GM12892 (cell line): ENCODE measurements at regions not wholly inside any gene's neighbourhood (a gene's known extent, or its start where the extent isn't known, plus 50 kb on each side); places are given as distances from the start of the nearest gene placed in this dataset.
A peak's percentile ranks its signal among the peaks of the same experiment; 100 is the strongest.
"Not testable (repeated sequence)": the region's sequence is repeated elsewhere in the genome, so short reads cannot be mapped to it uniquely, and the experiment has no call there.

Source experiments
- DNase-seq: peaks from one replicate; pipeline ENCODE4 v3.0.0; 2011; ENCODE audit not compliant: insufficient read length
- FAIRE-seq: peaks from 2 replicates; lab custom pipeline; 2011; peaks lifted over from hg19 to GRCh38; lab: Jason Lieb, UNC
- POLR2A ChIP-seq: IDR thresholded peaks from 2 replicates; pipeline ENCODE4 v1.6.1; 2011; ENCODE audit warnings: low read depth, low read length, control low read depth
- POLR2AphosphoS5 ChIP-seq: IDR thresholded peaks from 2 replicates; pipeline ENCODE4 v1.6.1; 2011; ENCODE audit warnings: low read depth, low read length, control low read depth
- TAF1 ChIP-seq: IDR thresholded peaks from 2 replicates; pipeline ENCODE4 v1.6.1; 2011; ENCODE audit warnings: low read depth, mild to moderate bottlenecking, control low read depth, low read length, borderline replicate concordance

DNA sequence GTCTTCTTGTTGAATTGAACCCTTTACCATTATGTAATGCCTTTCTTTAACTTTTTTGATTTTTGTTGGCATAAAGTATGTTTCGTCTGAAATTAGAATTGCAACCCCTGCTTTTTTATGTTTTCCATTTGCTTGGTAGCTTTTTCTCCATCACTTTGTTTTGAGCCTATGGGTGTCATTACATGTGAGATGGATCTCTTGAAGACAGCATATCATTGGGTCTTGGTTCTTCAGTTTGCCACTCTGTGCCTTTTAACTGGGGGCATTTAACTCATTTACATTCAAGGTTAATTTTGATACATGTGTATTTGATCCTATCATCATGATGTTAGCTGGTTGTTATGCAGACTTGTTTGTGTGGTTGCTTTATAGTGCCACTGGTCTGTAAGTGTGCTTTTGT lies 489.4 kb upstream of the TNP1 start:
- no peak for TF ChIP-seq POLR2A
- no peak for TF ChIP-seq TAF1
- no peak for TF ChIP-seq POLR2AphosphoS5
- FAIRE-seq: no peak
- no peak for DNase-seq

DNA sequence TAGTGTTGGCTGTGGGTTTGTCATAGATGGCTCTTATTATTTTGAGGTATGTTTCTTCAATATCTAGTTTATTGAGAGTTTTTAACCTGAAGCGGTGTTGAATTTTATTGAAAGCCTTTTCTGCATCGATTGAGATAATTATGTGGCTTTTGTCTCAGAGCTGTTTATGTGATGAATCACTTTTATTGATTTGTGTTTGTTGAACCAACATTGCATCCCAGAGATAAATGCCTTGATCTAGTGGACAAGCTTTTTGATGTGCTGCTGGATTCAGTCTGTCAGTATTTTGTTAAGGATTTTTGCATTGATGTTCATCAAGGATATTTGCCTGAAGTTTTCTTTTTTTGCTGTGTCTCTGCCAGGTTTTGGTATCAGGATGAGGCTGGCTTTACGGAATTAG lies 487.8 kb upstream of the TNP1 start:
- not testable (repeated sequence) for DNase-seq, FAIRE-seq

GRCh38 chr2:217346043-217346442 lies 486.2 kb upstream of the TNP1 start:
- not testable (repeated sequence) for FAIRE-seq, DNase-seq

- TF ChIP-seq TAF1 (no peak), POLR2A (no peak), POLR2AphosphoS5 (no peak)
- no peak for FAIRE-seq
- no peak for DNase-seq
Observed at GRCh38 chr2:217340899-217341298, 481.0 kb upstream of the TNP1 start.

GRCh38 chr2:217340176-217340575 lies 480.3 kb upstream of the TNP1 start:
- DNase-seq (no peak), FAIRE-seq (no peak)
- TF ChIP-seq TAF1 (no peak), POLR2A (no peak), POLR2AphosphoS5 (no peak)

- FAIRE-seq: no peak
Observed at GRCh38 chr2:217339753-217340152, 479.9 kb upstream of the TNP1 start.

GRCh38 chr2:217338306-217338916 lies 478.5 kb upstream of the TNP1 start:
- DNase-seq: no peak
- TF ChIP-seq POLR2AphosphoS5 (no peak), TAF1 (no peak), POLR2A (no peak)
- no peak for FAIRE-seq

More at GRCh38 chr2:217339753-217340152, 479.9 kb upstream of the TNP1 start:
- no peak for DNase-seq
- TF ChIP-seq POLR2A (no peak), POLR2AphosphoS5 (no peak), TAF1 (no peak)

GRCh38 chr2:217337771-217338170 lies 477.9 kb upstream of the TNP1 start:
- no peak for FAIRE-seq
- no peak for TF ChIP-seq POLR2A
- no peak for TF ChIP-seq TAF1
- no peak for TF ChIP-seq POLR2AphosphoS5
- DNase-seq: no peak

DNA sequence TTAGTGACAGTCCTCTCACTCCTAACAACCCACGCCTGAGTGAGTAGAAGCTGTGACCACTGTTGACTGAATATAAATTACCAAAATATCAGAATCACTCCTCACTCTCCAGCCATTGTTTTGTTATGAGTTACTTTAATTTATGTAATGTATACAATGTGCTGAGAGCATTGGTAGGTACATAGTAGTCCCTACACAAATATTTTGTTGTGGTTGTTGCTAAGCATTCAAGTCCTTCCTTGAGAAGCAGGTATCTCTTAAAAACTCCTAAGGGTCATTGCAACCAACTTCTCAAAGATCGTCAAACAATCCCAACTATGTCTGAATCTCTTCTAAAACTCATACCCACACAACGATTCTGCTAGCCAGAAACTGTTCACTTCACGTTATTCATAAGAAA lies 476.8 kb upstream of the TNP1 start:
- FAIRE-seq (no peak), DNase-seq (no peak)
- TF ChIP-seq TAF1: no peak
- no peak for TF ChIP-seq POLR2A
- TF ChIP-seq POLR2AphosphoS5: no peak

GRCh38 chr2:217335341-217335966 lies 475.6 kb upstream of the TNP1 start:
- FAIRE-seq (peak; percentile 50), DNase-seq (no peak)
- no peak for TF ChIP-seq POLR2A
- no peak for TF ChIP-seq POLR2AphosphoS5
- no peak for TF ChIP-seq TAF1

DNA sequence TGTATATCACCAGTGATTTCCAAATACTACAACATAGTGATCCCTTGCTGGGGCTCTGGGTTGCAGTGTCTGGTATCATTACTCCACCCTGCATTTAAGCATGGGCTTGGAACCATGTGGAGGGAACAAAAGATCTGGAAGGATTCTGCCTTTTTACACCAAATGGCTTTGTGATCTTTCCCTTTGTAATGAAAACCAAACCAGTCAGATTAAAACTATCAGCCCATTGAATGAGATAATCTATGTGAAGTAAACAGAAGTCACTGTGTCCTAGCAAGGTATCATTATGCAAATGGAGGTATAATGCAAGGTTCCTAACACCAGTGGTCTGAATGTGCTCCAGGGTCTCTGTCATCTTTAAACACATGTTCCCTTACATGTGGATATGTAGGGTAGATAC lies 474.7 kb upstream of the TNP1 start:
- no peak for FAIRE-seq
- TF ChIP-seq POLR2A: no peak
- TF ChIP-seq TAF1: no peak
- no peak for TF ChIP-seq POLR2AphosphoS5

DNA sequence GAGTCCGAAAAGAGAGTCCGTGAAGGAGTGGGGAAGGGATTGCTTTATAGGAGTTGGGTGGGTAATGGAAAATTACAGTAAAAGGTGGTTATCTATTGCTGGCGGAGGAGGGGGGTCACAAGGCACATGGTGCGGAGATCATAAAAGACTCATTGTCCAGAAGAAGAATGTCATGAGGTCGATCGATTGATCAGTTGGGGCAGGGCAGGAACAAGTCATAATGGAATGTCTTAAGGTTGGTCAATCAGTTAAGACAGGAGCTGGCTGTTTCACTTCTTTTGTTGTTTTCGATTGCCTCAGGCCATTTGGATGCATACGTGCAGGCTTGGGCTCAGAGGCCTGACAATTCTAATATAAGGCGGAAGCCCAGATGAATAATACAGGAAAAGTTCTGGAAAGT lies 473.0 kb upstream of the TNP1 start:
- FAIRE-seq: no peak
- no peak for DNase-seq
- TF ChIP-seq POLR2A (no peak), TAF1 (no peak), POLR2AphosphoS5 (no peak)

More for the DNA sequence above, 474.7 kb upstream of the TNP1 start:
- DNase-seq: no peak

GRCh38 chr2:217332417-217332791 lies 472.5 kb upstream of the TNP1 start:
- no peak for TF ChIP-seq TAF1
- TF ChIP-seq POLR2AphosphoS5: no peak
- TF ChIP-seq POLR2A: no peak
- FAIRE-seq: no peak
- no peak for DNase-seq
